ENCODE measurements at regions not wholly inside any gene's neighbourhood (a gene's known extent, or its start where the extent isn't known, plus 50 kb on each side); places are given as distances from the start of the nearest gene placed in this dataset.

- no peak for TF ChIP-seq CTCF (IDR thresholded peaks at IDR 0.05; ENCODE audit: borderline replicate concordance, extremely low read depth, low read length, poor library complexity, severe bottlenecking)
- TF ChIP-seq EZH2 (IDR thresholded peaks at IDR 0.05; ENCODE audit: borderline replicate concordance, low read depth, low read length, severe bottlenecking), result no peak
These were observed 91.9 kb downstream of the FAM217A start for GRCh38 chr6:3987053-3987452.

All from DND-41 (cell line).